RWPE1 (cell line): ENCODE measurements at regions not wholly inside any gene's neighbourhood (a gene's known extent, or its start where the extent isn't known, plus 50 kb on each side); places are given as distances from the start of the nearest gene placed in this dataset.

ENCODE experiments used
- CTCF ChIA-PET: fragments of 350-600 bp; sonication (Branson Sonifier 250); formaldehyde crosslinking; extraction: SDS; loops from one replicate; lab custom pipeline; 2021; lab: Yijun Ruan, JAX
- POLR2A ChIA-PET: fragments of 400-600 bp; formaldehyde crosslinking; extraction: SDS; loops from one replicate; lab custom pipeline; 2020; ENCODE audit warnings: antibody characterized with exemption; ENCODE audit not compliant: low non-redundant PET; lab: Yijun Ruan, JAX
- DNase-seq: peaks from one replicate; pipeline ENCODE4 v3.0.0; 2012; ENCODE audit warnings: low spot score
- H3K27ac ChIP-seq: fragments of 450-650 bp; 2 replicates; pipeline ENCODE4 v1.5.1; 2017
- TF ChIP-seq, protein P1 (sequence below): fragments of 450-650 bp; conservative IDR thresholded peaks from 2 replicates; pipeline ENCODE4 v1.5.1; 2017; ENCODE audit warnings: low read depth, mild to moderate bottlenecking

GRCh38 chr2:129872446-129872845 is 107.0 kb upstream of the RAB6C start:
- CTCF ChIA-PET = interaction anchor here (0.6 kb wide), 1 partner anchor 1589 kb away, joined by 3 read pairs; no protein-coding TSS in a partner anchor
- DNase-seq = peak; percentile 37
- H3K27ac ChIP-seq = no peak overlapping the region
- POLR2A ChIA-PET = no interaction called here
- TF ChIP-seq, protein P1, sequence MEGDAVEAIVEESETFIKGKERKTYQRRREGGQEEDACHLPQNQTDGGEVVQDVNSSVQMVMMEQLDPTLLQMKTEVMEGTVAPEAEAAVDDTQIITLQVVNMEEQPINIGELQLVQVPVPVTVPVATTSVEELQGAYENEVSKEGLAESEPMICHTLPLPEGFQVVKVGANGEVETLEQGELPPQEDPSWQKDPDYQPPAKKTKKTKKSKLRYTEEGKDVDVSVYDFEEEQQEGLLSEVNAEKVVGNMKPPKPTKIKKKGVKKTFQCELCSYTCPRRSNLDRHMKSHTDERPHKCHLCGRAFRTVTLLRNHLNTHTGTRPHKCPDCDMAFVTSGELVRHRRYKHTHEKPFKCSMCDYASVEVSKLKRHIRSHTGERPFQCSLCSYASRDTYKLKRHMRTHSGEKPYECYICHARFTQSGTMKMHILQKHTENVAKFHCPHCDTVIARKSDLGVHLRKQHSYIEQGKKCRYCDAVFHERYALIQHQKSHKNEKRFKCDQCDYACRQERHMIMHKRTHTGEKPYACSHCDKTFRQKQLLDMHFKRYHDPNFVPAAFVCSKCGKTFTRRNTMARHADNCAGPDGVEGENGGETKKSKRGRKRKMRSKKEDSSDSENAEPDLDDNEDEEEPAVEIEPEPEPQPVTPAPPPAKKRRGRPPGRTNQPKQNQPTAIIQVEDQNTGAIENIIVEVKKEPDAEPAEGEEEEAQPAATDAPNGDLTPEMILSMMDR = no peak

DNA sequence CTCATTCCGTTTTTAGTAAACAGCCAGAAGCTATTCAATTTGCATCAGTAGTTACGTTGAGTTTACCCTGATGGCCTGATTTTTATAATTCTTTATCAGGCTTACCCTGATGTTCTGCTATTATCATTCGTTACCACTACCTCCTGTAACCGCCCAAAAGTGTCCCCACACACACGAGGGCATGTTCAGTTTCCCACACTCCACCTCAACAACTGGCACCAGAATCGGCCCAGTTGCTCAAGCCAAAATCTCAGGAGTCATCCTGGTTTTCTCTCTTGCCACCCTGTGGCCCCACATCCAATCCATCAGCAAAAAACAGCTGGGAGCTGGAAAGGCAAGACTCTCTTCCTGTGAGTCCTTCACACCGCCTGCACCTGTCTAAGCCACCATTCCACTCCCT is 102.9 kb upstream of the RAB6C start:
- ChIA-PET CTCF (interaction anchor here (0.6 to 0.7 kb wide), 3 partner anchors 19 to 1000 kb away, joined by 3 to 6 read pairs (median 3); no protein-coding TSS in a partner anchor), POLR2A (no interaction called here)
- H3K27ac ChIP-seq = no peak overlapping the region

DNA sequence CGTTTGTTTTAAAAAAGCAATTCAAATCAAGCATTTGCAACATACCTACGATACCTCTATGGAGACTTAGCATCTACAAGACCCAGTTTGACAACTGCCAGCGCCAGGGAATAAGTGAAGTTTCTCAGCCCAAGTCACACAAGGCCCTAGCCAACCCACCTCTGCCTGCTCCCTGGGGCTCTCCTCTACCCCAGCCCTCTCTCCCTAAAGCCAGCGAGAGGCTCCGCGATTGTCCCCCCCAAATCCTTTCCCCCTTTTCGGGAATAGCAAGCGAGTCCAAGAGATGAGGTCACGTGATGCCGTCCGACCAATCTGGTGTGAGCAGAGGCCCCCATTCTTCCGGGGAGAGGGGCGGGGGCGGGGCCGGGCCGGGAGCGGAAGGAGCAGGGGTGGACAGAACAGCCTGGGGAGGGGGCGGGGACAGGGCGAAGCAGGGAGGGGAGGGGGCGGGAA is 102.2 kb upstream of the RAB6C start:
- ChIA-PET POLR2A (no interaction called here), CTCF (no interaction called here)
- peak; percentile 92 for DNase-seq
- no peak overlapping the region for H3K27ac ChIP-seq
- TF ChIP-seq, protein P1 = no peak

More for the DNA sequence above, 102.9 kb upstream of the RAB6C start:
- DNase-seq = no peak
- TF ChIP-seq, protein P1 = no peak

- POLR2A ChIA-PET = no interaction called here
- TF ChIP-seq, protein P1 = no peak
- DNase-seq = peak; percentile 39
- no peak overlapping the region for H3K27ac ChIP-seq
- CTCF ChIA-PET = no interaction called here
Measured at GRCh38 chr2:129877795-129878775, 101.4 kb upstream of the RAB6C start.

DNA sequence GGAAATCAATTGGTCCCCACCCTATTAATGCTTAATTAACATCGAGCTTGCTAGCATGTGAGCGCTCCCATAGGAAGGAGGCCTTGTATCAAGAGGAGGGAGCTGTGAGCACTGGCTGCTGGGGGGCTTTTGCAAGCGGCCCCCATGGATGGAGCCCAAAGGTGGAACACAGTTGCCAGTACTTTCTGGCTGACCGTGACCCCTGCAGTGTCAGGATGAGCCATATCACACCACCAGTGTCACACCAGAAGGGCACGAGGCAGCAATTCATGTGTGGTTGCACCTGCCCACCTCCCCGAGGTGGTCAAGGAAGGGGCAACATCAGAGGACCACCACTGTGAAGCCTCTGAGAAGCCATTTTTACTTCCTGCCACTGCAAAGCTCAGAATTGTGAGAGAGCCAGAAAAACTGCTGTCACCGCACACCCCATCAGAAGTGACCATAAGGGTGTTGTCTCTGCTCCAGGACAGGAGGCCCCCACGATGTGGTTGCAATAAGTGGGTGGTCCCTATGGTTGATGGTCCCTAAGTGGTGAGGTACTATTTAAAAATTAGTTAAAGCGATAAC is 99.8 kb upstream of the RAB6C start:
- ChIA-PET CTCF (interaction anchor here (0.6 to 0.7 kb wide), 2 partner anchors 397 to 773 kb away, joined by 3 to 4 read pairs; no protein-coding TSS in a partner anchor), POLR2A (no interaction called here)
- TF ChIP-seq, protein P1 = no peak
- H3K27ac ChIP-seq = no peak overlapping the region
- no peak for DNase-seq

DNA sequence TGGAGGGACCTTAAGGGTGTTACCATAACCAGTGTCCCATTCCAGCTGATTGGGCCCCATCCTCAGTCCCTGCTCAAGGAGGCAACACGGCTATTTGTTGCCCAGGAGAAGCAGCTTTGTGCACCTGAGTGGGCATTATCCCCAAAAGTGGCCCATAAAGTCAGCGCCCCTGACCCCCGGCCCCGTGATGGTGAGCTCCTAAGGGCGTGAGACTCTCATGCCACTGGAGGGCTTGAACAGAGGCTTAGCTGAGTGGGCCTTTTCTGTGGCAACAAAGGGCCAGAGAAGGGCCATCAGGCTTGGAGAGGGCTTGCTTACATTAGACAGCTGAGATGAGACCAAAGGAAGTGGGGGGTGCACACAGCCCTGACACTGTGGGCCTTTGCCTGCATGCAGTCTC is 99.2 kb upstream of the RAB6C start:
- H3K27ac ChIP-seq = no peak overlapping the region
- CTCF ChIA-PET = no interaction called here
- POLR2A ChIA-PET = no interaction called here
- TF ChIP-seq, protein P1 = no peak
- DNase-seq = no peak
